Neural progenitor cell (in vitro differentiated cells): ENCODE measurements at regions not wholly inside any gene's neighbourhood (a gene's known extent, or its start where the extent isn't known, plus 50 kb on each side); places are given as distances from the start of the nearest gene placed in this dataset.

ENCODE experiments used
- CTCF ChIP-seq: fragments of 200-600 bp; sonication (generic); IDR thresholded peaks from 2 replicates; pipeline ENCODE4 v1.5.1; 2017; ENCODE audit warnings: antibody characterized with exemption, mild to moderate bottlenecking
- EZH2 ChIP-seq: fragments of 200-600 bp; sonication (generic); IDR thresholded peaks from 2 replicates; pipeline ENCODE4 v1.6.1; 2017; ENCODE audit warnings: antibody characterized with exemption, mild to moderate bottlenecking, moderate library complexity

GRCh38 chrX:39773923-39774773 lies 323.6 kb downstream of the BCOR start:
- TF ChIP-seq CTCF (no peak), EZH2 (no peak)
